Astrocyte (in vitro differentiated cells and primary cell): ENCODE measurements at regions not wholly inside any gene's neighbourhood (a gene's known extent, or its start where the extent isn't known, plus 50 kb on each side); places are given as distances from the start of the nearest gene placed in this dataset.

Experiments
- CTCF ChIP-seq: IDR thresholded peaks from 2 replicates; pipeline ENCODE4 v1.5.1; 2011; ENCODE audit warnings: low read depth, mild to moderate bottlenecking, inconsistent platforms, low read length, moderate library complexity; ENCODE audit not compliant: insufficient read depth
- EZH2 ChIP-seq: IDR thresholded peaks from 2 replicates; pipeline ENCODE4 v1.6.1; 2012; ENCODE audit warnings: mild to moderate bottlenecking, low read length, inconsistent platforms; ENCODE audit not compliant: insufficient read depth

DNA sequence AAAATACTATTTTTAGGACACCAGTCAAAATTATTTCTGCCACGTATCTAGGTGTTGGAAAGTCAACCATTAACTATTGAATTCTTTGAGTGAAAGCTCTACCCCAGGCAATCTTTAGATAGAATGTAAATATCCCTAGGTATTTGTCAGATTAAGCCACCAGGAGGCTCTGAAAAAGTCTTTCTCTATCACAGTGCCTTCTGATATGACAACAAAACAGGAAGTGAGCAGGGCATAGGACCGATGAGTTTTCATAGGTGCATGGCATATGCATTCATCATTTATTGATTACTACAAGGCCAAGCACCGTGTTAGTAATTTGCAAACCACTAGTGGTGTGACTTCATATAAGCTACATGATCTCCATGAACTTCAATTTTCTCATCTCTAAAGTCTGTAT, 333.6 kb upstream of the F9 start:
- TF ChIP-seq CTCF (no peak), EZH2 (no peak)
